CD14-positive monocyte (primary cell): ENCODE measurements at regions not wholly inside any gene's neighbourhood (a gene's known extent, or its start where the extent isn't known, plus 50 kb on each side); places are given as distances from the start of the nearest gene placed in this dataset.

ENCODE experiments used
- DNase-seq, 3 donors: peaks; one replicate each; pipeline ENCODE4 v3.0.0-alpha.2; 2011 to 2022
- H2AFZ ChIP-seq: 2 replicates; pipeline ENCODE4 v1.6.0; 2012; ENCODE audit warnings: mild to moderate bottlenecking, low read depth, low read length, inconsistent platforms; ENCODE audit not compliant: insufficient read depth, poor library complexity, severe bottlenecking
- H3K27ac ChIP-seq, 2 donors: 1 replicate in 1 of 2; 2 replicates in 1 of 2; pipeline ENCODE4 v1.5.1; 2012 to 2013; ENCODE audit warnings: low read length in 2 of 2, control low read depth in 1 of 2, inconsistent platforms in 1 of 2, low read depth in 1 of 2, mild to moderate bottlenecking in 1 of 2
- H3K27me3 ChIP-seq, 2 donors: one replicate each; pipeline versions ENCODE4 v1.6.0 to v1.6.1; 2011 to 2013; ENCODE audit warnings: low read length in 2 of 2; ENCODE audit not compliant: control insufficient read depth in 2 of 2, insufficient read depth in 2 of 2
- H3K36me3 ChIP-seq, 2 donors: replicated peaks in 1 of 2; 1 replicate in 1 of 2; 2 replicates in 1 of 2; pipeline versions ENCODE4 v1.5.1 to v1.6.1; 2012 to 2013; ENCODE audit warnings: low read length in 2 of 2, control low read depth in 1 of 2, inconsistent platforms in 1 of 2, mild to moderate bottlenecking in 1 of 2; ENCODE audit not compliant: insufficient read depth in 2 of 2, control insufficient read depth in 1 of 2
- H3K4me1 ChIP-seq, 2 donors: 1 replicate in 1 of 2; 2 replicates in 1 of 2; pipeline versions ENCODE4 v1.5.1 to v1.6.1; 2012 to 2013; ENCODE audit warnings: low read length in 2 of 2, control low read depth in 1 of 2, inconsistent platforms in 1 of 2, mild to moderate bottlenecking in 1 of 2, moderate library complexity in 1 of 2; ENCODE audit not compliant: insufficient read depth in 2 of 2, control insufficient read depth in 1 of 2
- H3K4me2 ChIP-seq: replicated peaks from 2 replicates; pipeline ENCODE3; 2012; ENCODE audit warnings: low read length, moderate library complexity, mild to moderate bottlenecking; ENCODE audit not compliant: poor library complexity, severe bottlenecking; ENCODE audit errors: extremely low read depth
- H3K4me3 ChIP-seq, 3 experiments: fragments of 200-600 bp in 1 of 3; sonication (generic) in 1 of 3; replicated peaks in 1 of 3; 1 replicate in 2 of 3; 2 replicates in 1 of 3; pipeline ENCODE4 v1.5.1; 2011 to 2013; ENCODE audit warnings: low read length in 3 of 3, mild to moderate bottlenecking in 3 of 3, control low read depth in 2 of 3, low read depth in 2 of 3, inconsistent platforms in 1 of 3, moderate library complexity in 1 of 3
- H3K79me2 ChIP-seq: 2 replicates; pipeline ENCODE4 v1.6.0; 2012; ENCODE audit warnings: mild to moderate bottlenecking, control low read depth, inconsistent platforms, low read length, moderate library complexity; ENCODE audit not compliant: insufficient read depth
- H3K9ac ChIP-seq: 2 replicates; pipeline ENCODE4 v1.6.0; 2017; ENCODE audit warnings: low read length, mild to moderate bottlenecking; ENCODE audit not compliant: insufficient read depth, poor library complexity, severe bottlenecking
- H3K9me3 ChIP-seq, 2 donors: replicated peaks in 1 of 2; 1 replicate in 1 of 2; 2 replicates in 1 of 2; pipeline versions ENCODE4 v1.5.1 to v1.6.1; 2012 to 2013; ENCODE audit warnings: low read length in 2 of 2, control low read depth in 1 of 2; ENCODE audit not compliant: control insufficient read depth in 1 of 2, insufficient read depth in 1 of 2
- H4K20me1 ChIP-seq: 2 replicates; pipeline ENCODE4 v1.6.0; 2012; ENCODE audit warnings: mild to moderate bottlenecking, low read length, control low read depth, moderate library complexity; ENCODE audit not compliant: insufficient read depth
- H3K27ac Mint-ChIP-seq, 7 donors: one replicate each; pipeline ENCODE4 v1.8.0; 2020; ENCODE audit warnings: mild to moderate bottlenecking in 7 of 7, mixed read lengths in 7 of 7, moderate library complexity in 6 of 7, inconsistent platforms in 2 of 7
- H3K27me3 Mint-ChIP-seq, 3 donors: one replicate each; pipeline ENCODE4 v1.8.0; 2021 to 2022; ENCODE audit warnings: low read depth in 3 of 3, mild to moderate bottlenecking in 3 of 3, mixed read lengths in 3 of 3, moderate library complexity in 3 of 3, inconsistent platforms in 1 of 3
- H3K36me3 Mint-ChIP-seq, 2 donors: one replicate each; pipeline ENCODE4 v1.8.0; 2020; ENCODE audit warnings: mixed read lengths in 2 of 2, inconsistent platforms in 1 of 2, mild to moderate bottlenecking in 1 of 2
- H3K4me1 Mint-ChIP-seq: one replicate; pipeline ENCODE4 v1.8.0; 2020; ENCODE audit warnings: mild to moderate bottlenecking, mixed read lengths
- H3K4me3 Mint-ChIP-seq, 2 donors: one replicate each; pipeline ENCODE4 v1.8.0; 2020; ENCODE audit warnings: mild to moderate bottlenecking in 2 of 2, mixed read lengths in 2 of 2, moderate library complexity in 1 of 2
- H3K9me3 Mint-ChIP-seq, 7 donors: one replicate each; pipeline ENCODE4 v1.8.0; 2020 to 2022; ENCODE audit warnings: mixed read lengths in 7 of 7, mild to moderate bottlenecking in 6 of 7, moderate library complexity in 6 of 7, inconsistent platforms in 2 of 7
- CTCF ChIP-seq: fragments of 200-600 bp; IDR thresholded peaks from one replicate; pipeline ENCODE4 v1.8.0; 2022; ENCODE audit warnings: antibody characterized with exemption, mild to moderate bottlenecking
- WGBS: methylation state at CpG from one replicate; pipeline ENCODE4 v1.1.5; 2013; ENCODE audit warnings: missing lambda C conversion rate; ENCODE audit not compliant: insufficient coverage; 5-methylcytosine and 5-hydroxymethylcytosine counted together
- intact Hi-C, 2 donors: fragments of 100-400 bp; cut with micrococcal nuclease; formaldehyde crosslinking; loops; one replicate each; pipeline versions ENCODE4 v1.15.0 to v1.15.1; 2023

GRCh38 chr4:132910229-132910748 lies 238.8 kb upstream of the PCDH10 start:
- H3K9me3 Mint-ChIP-seq, result peaks cover 0 to 5% (median 3%) of the 10 kb centered on the region in 7 donors
- Histone ChIP-seq H3K27ac (no peak overlapping the region), H3K36me3 (no peaks in the 10 kb centered on the region), H3K27me3 (no peaks in the 10 kb centered on the region), H3K4me2 (no peak overlapping the region), H2AFZ (no peak overlapping the region), H3K4me3 (no peak overlapping the region), H3K4me1 (no peaks in the 10 kb centered on the region), H3K79me2 (no peaks in the 10 kb centered on the region), H4K20me1 (no peaks in the 10 kb centered on the region), H3K9me3 (no peaks in the 10 kb centered on the region), H3K9ac (no peak overlapping the region)
- no peak for DNase-seq
- H3K4me3 Mint-ChIP-seq, result no peak overlapping the region
- H3K27me3 Mint-ChIP-seq, result peaks cover 0 to 1% (median 0%) of the 10 kb centered on the region in 3 donors
- WGBS, result 94% methylated on average over 1 of the region's 1 CpG
- intact Hi-C loops, result no loop called here
- no peaks in the 10 kb centered on the region for H3K36me3 Mint-ChIP-seq
- no peak for TF ChIP-seq CTCF
- no peaks in the 10 kb centered on the region for H3K4me1 Mint-ChIP-seq
- no peak overlapping the region for H3K27ac Mint-ChIP-seq

GRCh38 chr4:132918096-132918495 lies 231.0 kb upstream of the PCDH10 start:
- Histone ChIP-seq H4K20me1 (no peaks in the 10 kb centered on the region), H3K9ac (no peak overlapping the region), H3K4me3 (no peak overlapping the region), H3K36me3 (no peaks in the 10 kb centered on the region), H2AFZ (no peak overlapping the region), H3K4me2 (no peak overlapping the region), H3K9me3 (no peaks in the 10 kb centered on the region), H3K79me2 (no peaks in the 10 kb centered on the region), H3K4me1 (no peaks in the 10 kb centered on the region), H3K27ac (no peak overlapping the region), H3K27me3 (no peaks in the 10 kb centered on the region)
- no peaks in the 10 kb centered on the region for H3K36me3 Mint-ChIP-seq
- no peaks in the 10 kb centered on the region for H3K4me1 Mint-ChIP-seq
- DNase-seq, result no peak
- TF ChIP-seq CTCF, result no peak
- H3K4me3 Mint-ChIP-seq, result no peak overlapping the region
- WGBS, result 83% methylated on average over 1 of the region's 1 CpG
- H3K9me3 Mint-ChIP-seq, result peaks cover 0 to 9% (median 0%) of the 10 kb centered on the region in 7 donors
- H3K27me3 Mint-ChIP-seq, result no peaks in the 10 kb centered on the region
- intact Hi-C loops, result no loop called here
- H3K27ac Mint-ChIP-seq, result no peak overlapping the region
